Glomerular visceral epithelial cell (primary cell): ENCODE measurements at regions not wholly inside any gene's neighbourhood (a gene's known extent, or its start where the extent isn't known, plus 50 kb on each side); places are given as distances from the start of the nearest gene placed in this dataset.

Source experiments
- DNase-seq: peaks from one replicate; pipeline ENCODE4 v3.0.0-alpha.2; 2016; ENCODE audit errors: extremely low spot score

DNA sequence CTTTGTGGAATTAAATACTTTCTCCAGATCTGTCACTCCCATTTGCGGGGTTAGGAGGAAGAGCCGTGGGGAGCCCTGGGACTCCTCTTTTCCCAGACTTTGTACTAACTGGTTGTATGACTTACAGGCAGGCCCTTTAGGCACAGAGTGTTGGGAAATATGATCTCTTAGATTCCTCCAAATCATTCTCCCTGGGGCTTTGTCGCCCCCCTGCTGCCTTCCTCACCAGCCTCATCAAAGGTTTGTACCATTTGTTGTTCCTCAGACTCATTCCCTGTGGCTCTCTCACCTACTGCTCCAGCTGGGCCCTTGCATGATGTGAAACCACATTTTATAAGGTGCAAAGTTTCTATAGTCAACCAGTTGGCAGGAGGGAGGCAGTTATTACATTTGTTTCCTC is 56.4 kb downstream of the CRYGS start:
- no peak for DNase-seq

- DNase-seq, result no peak
Measured at GRCh38 chr3:186487037-186487436, 57.1 kb downstream of the CRYGS start.

DNA sequence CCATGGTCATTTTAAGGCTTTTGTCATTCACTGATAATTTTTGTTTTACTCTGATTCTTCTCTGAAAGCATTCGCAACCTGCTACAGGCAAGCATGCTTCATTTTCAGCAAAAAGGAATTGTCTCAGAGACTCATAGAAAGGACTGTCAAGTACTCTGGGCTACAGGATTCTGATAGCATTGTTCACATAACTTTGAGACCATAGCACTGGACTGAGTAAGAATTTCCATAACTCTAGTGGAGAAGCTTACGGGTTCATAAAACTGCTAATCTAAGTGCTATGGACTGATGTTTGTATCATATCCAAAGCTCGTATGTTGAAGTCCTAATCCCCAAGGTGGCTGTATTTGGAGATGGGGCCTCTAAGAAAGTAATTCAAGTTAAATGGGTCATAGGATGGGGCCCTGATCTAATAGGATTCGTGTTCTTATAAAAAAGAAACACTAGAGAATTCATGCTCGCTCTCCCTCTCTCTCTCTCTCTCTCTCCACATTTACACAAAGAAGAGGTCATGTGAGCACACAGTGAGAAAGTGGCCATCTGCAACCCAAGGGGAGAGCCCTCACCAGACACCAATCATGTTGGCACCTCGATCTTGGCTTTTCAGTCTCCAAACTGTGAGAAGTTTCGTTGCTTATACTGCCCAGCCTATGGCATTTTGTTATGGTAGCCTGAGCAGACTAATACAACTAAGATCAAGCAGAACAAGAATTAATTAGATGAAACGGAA is 60.4 kb downstream of the CRYGS start:
- DNase-seq, result no peak

DNA sequence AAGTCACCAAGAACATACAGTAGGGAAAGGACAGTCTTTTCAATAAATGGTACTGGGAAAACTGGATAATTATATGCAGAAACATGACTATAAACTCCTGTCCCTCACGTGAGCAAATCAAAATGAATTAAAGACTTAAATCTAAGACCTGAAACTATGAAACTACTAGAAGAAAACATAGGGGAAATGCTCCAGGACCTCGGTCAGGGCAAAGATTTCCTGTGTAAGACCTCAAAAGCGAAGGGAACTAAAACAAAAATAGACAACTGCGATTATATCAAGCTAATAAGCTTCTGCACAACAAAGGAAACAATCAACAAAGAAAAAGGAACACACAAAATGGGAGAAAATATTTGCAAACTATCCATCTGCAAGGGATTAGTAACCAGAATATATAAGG is 62.7 kb downstream of the CRYGS start:
- no peak for DNase-seq

- DNase-seq, result no peak
Measured at GRCh38 chr3:186477876-186478275, 66.3 kb downstream of the CRYGS start.

GRCh38 chr3:186477033-186477432 is 67.1 kb downstream of the CRYGS start:
- no peak for DNase-seq

- DNase-seq, result no peak
Measured at GRCh38 chr3:186476541-186476940, 67.6 kb downstream of the CRYGS start.

DNA sequence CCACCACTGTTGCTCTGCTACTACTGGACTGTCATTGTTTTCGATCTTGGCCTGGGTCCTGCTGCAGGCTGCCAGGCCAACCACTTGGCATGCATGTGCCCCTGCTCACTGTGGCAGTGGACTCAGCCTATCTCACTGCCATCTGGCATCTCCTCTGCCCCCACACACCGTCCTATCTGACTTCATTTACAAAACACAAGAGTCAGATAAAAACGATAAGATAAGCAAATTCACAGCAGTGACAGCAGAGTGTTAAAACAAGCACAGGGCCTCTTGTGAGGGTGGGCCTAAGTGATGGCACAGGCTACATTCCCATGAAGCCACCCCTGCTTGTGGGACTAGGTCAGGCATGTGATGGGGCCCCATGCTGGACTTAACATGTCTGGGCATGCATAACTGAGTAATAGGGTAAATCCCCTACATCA is 68.1 kb downstream of the CRYGS start:
- peak; percentile 2 for DNase-seq

GRCh38 chr3:186473166-186473565 is 71.0 kb downstream of the CRYGS start:
- DNase-seq, result no peak

DNA sequence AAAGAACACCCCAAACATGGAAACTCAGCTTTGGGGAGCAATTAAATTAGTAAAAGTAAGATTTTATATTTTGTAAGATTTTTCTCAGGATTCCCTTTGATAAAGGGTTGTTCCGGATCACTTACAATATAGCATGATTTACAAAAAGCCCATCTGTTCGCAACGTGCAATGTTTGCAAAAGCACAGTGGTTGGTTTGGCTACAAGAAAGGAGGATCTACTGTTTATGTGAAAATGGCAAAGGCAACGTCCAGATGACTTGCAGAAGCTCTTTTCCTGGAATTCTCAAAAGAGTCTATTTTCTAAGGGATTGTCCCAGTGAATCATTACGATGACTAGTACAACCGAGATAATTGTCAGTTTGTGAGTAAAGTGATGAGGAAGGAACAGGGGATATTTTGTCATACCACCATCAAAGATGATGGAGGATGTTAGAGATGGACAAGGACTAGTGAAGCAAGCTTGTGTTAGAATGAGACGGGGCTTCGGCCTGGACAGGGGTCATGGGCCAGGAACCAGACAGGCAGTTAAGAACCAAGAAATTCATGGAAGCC is 71.6 kb downstream of the CRYGS start:
- DNase-seq, result no peak

DNA sequence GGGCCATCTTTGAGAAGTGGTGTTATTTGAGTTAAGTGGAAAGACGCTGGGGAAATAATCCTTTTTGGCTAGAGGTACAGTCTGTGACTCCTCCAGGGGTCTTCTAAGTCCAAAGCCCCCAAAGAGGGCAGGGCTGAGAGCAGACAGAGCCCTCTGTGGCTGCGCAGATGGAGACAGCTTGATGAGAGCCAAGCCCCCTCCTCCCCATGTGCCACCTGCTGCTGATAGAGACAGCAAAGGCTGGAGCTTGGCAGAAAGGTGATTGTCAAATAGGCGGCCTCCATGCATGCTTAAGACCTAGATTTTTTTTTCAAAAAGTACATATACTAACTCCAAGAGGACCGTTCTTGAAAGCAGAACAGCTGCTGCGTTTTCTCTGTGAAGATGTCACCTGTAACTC is 72.4 kb downstream of the CRYGS start:
- DNase-seq, result no peak

DNA sequence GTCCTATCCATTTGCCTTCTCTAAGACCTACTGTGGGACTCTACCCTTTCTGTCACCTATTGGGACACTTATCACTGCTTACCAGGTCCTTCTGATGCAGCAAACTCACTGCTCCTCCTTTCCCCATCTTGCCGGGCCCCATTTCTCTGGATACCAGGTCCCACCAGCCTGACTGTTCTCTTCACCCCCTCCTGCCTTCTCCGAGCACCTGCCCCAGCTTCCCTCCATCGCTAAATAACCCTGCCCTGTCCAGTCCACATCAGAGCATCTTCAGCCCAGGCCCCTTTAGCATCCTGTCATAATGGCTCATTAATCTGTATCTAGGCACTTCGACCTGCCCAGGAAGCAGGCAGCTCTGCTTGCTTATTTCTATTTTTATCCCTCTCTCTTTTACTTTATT is 74.7 kb downstream of the CRYGS start:
- no peak for DNase-seq

GRCh38 chr3:186467969-186468368 is 76.2 kb downstream of the CRYGS start:
- DNase-seq, result no peak

- no peak for DNase-seq
Measured at GRCh38 chr3:186466391-186466974, 77.7 kb downstream of the CRYGS start.

DNA sequence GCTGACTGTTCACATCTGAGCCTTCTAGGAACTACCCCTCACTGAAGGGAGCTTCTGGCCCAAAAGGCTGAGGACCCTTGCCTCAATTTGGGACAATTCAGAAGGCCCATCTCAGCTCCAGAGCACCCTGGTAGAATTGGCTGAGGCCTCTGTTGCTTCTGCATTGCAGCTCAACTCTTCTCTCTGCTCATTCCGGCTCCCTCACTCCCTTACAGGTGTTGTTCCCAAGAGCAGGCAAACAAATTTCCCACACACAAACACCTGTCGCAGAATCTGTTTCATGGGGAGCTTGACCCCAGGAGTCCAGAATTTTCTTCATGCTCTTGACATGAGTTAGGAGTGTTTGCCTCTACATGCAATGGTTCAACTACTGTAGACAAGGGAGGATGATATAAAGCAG is 78.7 kb downstream of the CRYGS start:
- DNase-seq, result no peak

DNA sequence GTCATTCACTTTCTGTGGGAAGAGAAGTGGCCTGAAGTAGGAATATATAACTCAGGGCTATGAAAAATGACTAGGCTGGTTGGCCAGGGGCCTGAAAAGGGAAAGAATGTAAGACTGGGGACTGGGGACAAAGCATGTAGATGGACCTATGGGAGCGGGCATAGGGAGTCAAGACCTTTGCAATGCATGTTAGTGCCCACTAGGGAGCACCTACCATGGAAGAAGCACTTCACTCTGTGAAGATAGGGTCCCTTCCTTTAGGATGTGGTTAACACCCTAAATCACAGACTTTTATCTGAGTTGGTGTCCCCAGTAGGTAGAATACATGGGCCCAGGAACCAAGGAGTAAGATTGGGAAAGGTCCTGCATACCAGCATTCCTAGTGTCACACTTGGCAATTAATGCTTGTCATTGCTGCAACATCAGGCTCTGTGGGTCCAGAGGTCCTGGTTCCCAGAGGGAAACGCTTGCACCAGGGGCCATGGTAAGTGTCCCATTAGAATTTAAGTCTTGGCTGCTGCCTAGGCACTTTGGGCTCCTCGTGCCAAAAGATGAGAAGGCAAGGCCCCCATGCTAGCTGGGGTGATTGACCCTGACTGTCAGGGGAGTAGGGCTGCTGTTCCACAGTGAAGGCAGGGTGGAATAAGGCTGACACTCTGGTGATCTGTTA is 79.6 kb downstream of the CRYGS start:
- DNase-seq, result no peak

GRCh38 chr3:186461141-186461540 is 83.0 kb downstream of the CRYGS start:
- no peak for DNase-seq

GRCh38 chr3:186459108-186459467 is 85.1 kb downstream of the CRYGS start:
- DNase-seq, result no peak

DNA sequence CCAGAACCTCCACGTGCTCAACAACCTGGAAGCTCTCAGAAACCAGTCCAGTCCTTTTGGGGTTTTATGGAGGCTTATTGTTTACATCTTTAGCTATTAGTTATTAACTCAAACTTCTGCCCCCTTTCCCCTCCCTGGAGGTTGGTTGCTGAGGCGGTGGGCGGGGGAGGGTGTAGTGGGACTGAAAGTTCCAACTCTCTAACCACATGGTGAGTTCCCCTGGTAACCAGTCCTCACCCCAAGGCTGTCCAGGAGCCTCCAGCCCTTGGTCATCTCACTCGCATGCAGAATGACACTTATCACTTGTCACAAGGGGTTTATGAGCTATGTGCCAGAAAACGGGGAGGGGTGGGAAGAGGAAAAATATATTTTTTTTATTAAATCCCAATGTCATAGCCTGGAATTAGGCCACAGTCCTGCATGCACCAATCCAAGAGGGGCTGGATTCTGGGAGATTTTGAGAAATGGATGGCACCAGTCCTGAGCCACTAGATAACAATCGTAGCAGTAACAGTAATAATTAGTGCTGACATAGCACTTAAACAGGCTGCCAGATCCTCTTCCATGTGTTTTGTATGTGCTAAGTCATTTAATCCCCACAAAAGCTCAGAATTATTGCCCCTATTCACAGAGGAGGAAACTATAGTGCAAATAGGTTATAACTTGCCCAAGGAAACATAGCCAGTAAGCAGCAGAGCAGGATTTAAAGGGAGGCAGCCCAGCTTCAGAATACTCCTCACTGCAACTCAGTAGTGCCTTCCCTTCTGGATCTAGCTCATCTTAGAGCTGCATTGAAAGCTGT is 85.7 kb downstream of the CRYGS start:
- DNase-seq, result no peak

GRCh38 chr3:186457236-186457635 is 86.9 kb downstream of the CRYGS start:
- no peak for DNase-seq

GRCh38 chr3:186456731-186457191 is 87.4 kb downstream of the CRYGS start:
- no peak for DNase-seq
